ENCODE measurements at regions not wholly inside any gene's neighbourhood (a gene's known extent, or its start where the extent isn't known, plus 50 kb on each side); places are given as distances from the start of the nearest gene placed in this dataset.

DNA sequence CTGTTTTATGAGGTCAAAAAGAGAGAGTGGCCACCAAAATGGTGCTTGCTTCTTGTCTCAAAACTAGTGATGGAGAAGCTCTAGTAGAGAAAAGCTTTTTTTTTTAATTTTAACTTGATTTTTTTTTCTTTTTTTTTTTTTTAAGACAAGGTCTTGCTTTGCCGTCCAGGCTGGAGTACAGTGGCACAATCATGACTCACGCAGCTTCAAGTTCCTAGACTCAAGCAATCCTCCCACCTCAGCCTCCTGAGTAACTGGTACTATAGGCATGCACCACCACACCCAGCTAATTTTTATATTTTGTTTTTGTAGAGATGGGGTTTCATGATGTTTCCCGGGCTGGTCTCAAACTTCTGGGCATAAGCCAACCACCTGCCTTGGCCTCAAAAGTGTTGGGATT lies 279.0 kb downstream of the TBC1D4 start:
- H3K27ac ChIP-seq (ENCODE audit: low read depth, low read length) = no peak overlapping the region
- H3K9ac ChIP-seq (ENCODE audit: low read length) = no peak overlapping the region
- no peaks in the 10 kb centered on the region for H3K27me3 ChIP-seq (ENCODE audit: low read length)
- no peak for TF ChIP-seq CTCF (IDR thresholded peaks at IDR 0.05; ENCODE audit: insufficient read depth, low read length, poor library complexity, severe bottlenecking)
- no peak for TF ChIP-seq EZH2phosphoT487 (conservative IDR thresholded peaks at IDR 0.05; ENCODE audit: low read length)
- no peaks in the 10 kb centered on the region for H3K9me2 ChIP-seq (replicated peaks; ENCODE audit: insufficient read depth, low read length)
- H3F3A ChIP-seq (ENCODE audit: insufficient read depth) = no peaks in the 10 kb centered on the region
- H3K4me2 ChIP-seq (ENCODE audit: low read depth, low read length, poor library complexity, severe bottlenecking) = no peak overlapping the region
- no peaks in the 10 kb centered on the region for H4K20me1 ChIP-seq (ENCODE audit: low read depth, low read length)
- H3K4me3 ChIP-seq (ENCODE audit: insufficient read depth, low read length, poor library complexity, severe bottlenecking) = no peak overlapping the region
- no peaks in the 10 kb centered on the region for H3K36me3 ChIP-seq (ENCODE audit: low read length)
- H3K79me2 ChIP-seq (ENCODE audit: insufficient read depth, low read length) = no peaks in the 10 kb centered on the region
- H3K9me3 ChIP-seq (ENCODE audit: insufficient read depth, low read length) = no peaks in the 10 kb centered on the region
- no peak overlapping the region for H2AFZ ChIP-seq (ENCODE audit: low read depth, low read length, severe bottlenecking)

DNA sequence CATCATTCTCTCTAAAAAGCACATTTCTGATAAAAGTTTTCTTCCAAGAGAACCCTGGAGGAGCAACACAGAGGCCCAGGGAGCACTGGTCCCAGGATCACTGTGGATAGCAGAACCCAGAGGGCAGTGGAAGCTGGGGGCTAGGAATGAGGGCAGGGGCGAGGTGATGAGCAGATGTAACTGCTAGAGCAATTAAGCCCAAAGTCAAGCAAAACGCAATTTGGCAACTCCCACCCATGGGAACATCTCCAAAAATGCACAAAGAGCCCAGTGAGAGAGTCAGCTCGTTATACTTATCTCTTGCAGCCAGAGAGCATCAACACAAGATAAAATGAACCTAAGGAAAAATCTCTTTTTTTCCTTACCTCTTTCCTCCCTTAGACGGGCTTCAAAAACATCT lies 284.2 kb downstream of the TBC1D4 start:
- Histone ChIP-seq H2AFZ (ENCODE audit: low read depth, low read length, severe bottlenecking) (no peak overlapping the region), H3K79me2 (ENCODE audit: insufficient read depth, low read length) (no peaks in the 10 kb centered on the region), H3K9me3 (ENCODE audit: insufficient read depth, low read length) (no peaks in the 10 kb centered on the region), H3K4me2 (ENCODE audit: low read depth, low read length, poor library complexity, severe bottlenecking) (no peak overlapping the region), H3K36me3 (ENCODE audit: low read length) (no peaks in the 10 kb centered on the region), H4K20me1 (ENCODE audit: low read depth, low read length) (no peaks in the 10 kb centered on the region), H3K9ac (ENCODE audit: low read length) (no peak overlapping the region), H3K27ac (ENCODE audit: low read depth, low read length) (no peak overlapping the region), H3K4me3 (ENCODE audit: insufficient read depth, low read length, poor library complexity, severe bottlenecking) (no peak overlapping the region), H3K9me2 (replicated peaks; ENCODE audit: insufficient read depth, low read length) (no peaks in the 10 kb centered on the region), H3F3A (ENCODE audit: insufficient read depth) (no peaks in the 10 kb centered on the region), H3K27me3 (ENCODE audit: low read length) (no peaks in the 10 kb centered on the region)
- TF ChIP-seq EZH2phosphoT487 (conservative IDR thresholded peaks at IDR 0.05; ENCODE audit: low read length) (no peak), CTCF (IDR thresholded peaks at IDR 0.05; ENCODE audit: insufficient read depth, low read length, poor library complexity, severe bottlenecking) (no peak)

DNA sequence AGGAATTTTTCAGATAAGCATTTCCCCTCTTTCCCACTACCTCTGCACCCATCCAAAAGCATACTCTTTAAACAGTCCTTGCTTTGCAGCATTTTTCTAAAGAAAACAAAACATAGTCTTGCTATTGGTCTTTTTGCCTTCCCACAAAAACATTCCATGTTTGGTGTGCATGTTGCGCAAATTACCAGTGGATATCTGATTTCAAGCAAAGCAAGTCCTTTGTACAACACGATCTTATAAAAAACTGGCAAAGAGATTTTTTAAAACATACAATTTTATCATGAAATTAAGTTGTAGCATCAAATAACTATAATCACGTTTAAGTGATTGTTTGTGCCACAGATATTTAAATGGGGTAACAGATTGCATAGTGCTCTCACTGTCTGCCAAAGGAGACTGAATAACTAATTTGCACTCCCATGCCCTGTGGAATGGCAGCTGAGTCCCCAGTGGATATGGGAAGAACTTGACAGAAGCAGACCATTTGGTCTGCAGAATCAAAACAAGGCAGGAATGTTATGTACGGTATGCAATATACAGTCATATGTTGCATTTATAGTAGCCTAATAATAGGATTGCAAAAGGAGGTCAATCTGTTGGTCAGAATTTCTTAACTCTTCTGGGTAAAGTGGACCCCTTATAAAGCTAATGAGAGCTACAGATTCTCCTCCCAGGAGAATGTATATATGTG lies 285.7 kb downstream of the TBC1D4 start:
- no peaks in the 10 kb centered on the region for H3F3A ChIP-seq (ENCODE audit: insufficient read depth)
- H3K4me2 ChIP-seq (ENCODE audit: low read depth, low read length, poor library complexity, severe bottlenecking) = no peak overlapping the region
- TF ChIP-seq CTCF (IDR thresholded peaks at IDR 0.05; ENCODE audit: insufficient read depth, low read length, poor library complexity, severe bottlenecking) = no peak
- no peak for TF ChIP-seq EZH2phosphoT487 (conservative IDR thresholded peaks at IDR 0.05; ENCODE audit: low read length)
- no peak overlapping the region for H3K27ac ChIP-seq (ENCODE audit: low read depth, low read length)
- H3K9ac ChIP-seq (ENCODE audit: low read length) = no peak overlapping the region
- no peaks in the 10 kb centered on the region for H3K9me3 ChIP-seq (ENCODE audit: insufficient read depth, low read length)
- no peaks in the 10 kb centered on the region for H3K36me3 ChIP-seq (ENCODE audit: low read length)
- no peaks in the 10 kb centered on the region for H3K79me2 ChIP-seq (ENCODE audit: insufficient read depth, low read length)
- H2AFZ ChIP-seq (ENCODE audit: low read depth, low read length, severe bottlenecking) = no peak overlapping the region
- no peaks in the 10 kb centered on the region for H4K20me1 ChIP-seq (ENCODE audit: low read depth, low read length)
- no peak overlapping the region for H3K4me3 ChIP-seq (ENCODE audit: insufficient read depth, low read length, poor library complexity, severe bottlenecking)
- no peaks in the 10 kb centered on the region for H3K27me3 ChIP-seq (ENCODE audit: low read length)
- no peaks in the 10 kb centered on the region for H3K9me2 ChIP-seq (replicated peaks; ENCODE audit: insufficient read depth, low read length)

All from SU-DHL-6 (cell line).